Activated CD4-positive, alpha-beta memory T cell treated with anti-CD3 and anti-CD28 coated beads for 36 hours (primary cell): ENCODE measurements at regions not wholly inside any gene's neighbourhood (a gene's known extent, or its start where the extent isn't known, plus 50 kb on each side); places are given as distances from the start of the nearest gene placed in this dataset.
"Not testable (repeated sequence)": the region's sequence is repeated elsewhere in the genome, so short reads cannot be mapped to it uniquely, and the experiment has no call there.

Experiments used
- CTCF ChIA-PET: fragments of 350-600 bp; sonication (Branson Sonifier 250); formaldehyde crosslinking; loops from one replicate; lab custom pipeline; 2021; ENCODE audit warnings: antibody characterized with exemption, inconsistent platforms; lab: Charles Lee
- POLR2A ChIA-PET: fragments of 350-600 bp; sonication (Branson Sonifier 250); formaldehyde crosslinking; loops from one replicate; lab custom pipeline; 2021; ENCODE audit warnings: antibody characterized with exemption; lab: Charles Lee
- DNase-seq: peaks from one replicate; pipeline ENCODE4 v3.0.0-alpha.2; 2020
- H3K27ac Mint-ChIP-seq: one replicate; pipeline ENCODE4 v1.8.0; 2021; ENCODE audit warnings: mixed read lengths
- H3K27me3 Mint-ChIP-seq: one replicate; pipeline ENCODE4 v1.8.0; 2021; ENCODE audit warnings: mixed read lengths
- H3K36me3 Mint-ChIP-seq: one replicate; pipeline ENCODE4 v1.8.0; 2021; ENCODE audit warnings: mixed read lengths
- H3K4me1 Mint-ChIP-seq: one replicate; pipeline ENCODE4 v1.8.0; 2021; ENCODE audit warnings: low read depth, mixed read lengths
- H3K4me3 Mint-ChIP-seq: one replicate; pipeline ENCODE4 v1.8.0; 2021; ENCODE audit warnings: mild to moderate bottlenecking, mixed read lengths
- H3K9me3 Mint-ChIP-seq: one replicate; pipeline ENCODE4 v1.8.0; 2021; ENCODE audit warnings: mixed read lengths
- intact Hi-C: fragments of 100-400 bp; cut with micrococcal nuclease; formaldehyde crosslinking; loops from one replicate; pipeline ENCODE4 v1.15.1; 2023

DNA sequence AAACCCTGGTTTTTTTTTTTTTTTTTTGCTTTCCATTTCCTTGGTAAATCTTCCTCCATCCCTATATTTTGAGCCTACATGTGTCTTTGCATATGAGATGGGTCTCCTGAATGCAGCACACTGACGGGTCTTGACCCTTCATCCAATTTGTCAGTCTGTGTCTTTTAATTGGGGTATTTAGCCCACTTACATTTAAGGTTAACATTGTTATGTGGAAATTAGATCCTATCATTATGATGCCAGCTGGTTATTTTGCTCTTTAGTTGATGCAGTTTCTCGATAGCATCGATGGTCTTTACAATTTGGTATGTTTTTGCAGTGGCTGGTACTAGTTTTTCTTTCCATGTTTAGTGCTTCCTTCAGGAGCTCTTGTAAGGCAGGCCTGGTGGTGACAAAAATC lies 603.2 kb upstream of the MAP3K7 start:
- POLR2A ChIA-PET, CTCF ChIA-PET, H3K27ac Mint-ChIP-seq: not testable (repeated sequence)

DNA sequence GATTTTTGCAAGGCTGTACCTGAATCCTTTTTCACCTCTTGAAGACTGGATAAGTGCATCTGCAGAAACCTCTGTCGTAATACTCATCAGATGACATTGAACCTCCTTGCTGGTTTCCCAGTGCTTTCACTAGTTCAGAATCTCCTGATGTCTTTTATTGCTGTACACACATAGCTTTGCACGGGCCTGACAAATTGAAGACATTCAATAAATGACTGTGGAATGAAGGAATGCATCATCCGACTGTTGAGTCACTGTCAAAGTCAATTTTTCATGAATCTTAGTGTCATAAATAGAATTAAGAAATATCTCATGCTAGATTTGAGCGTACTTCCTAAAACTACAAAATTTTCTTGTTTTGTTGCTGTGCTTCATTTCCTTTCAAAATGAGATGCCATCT lies 598.2 kb upstream of the MAP3K7 start:
- H3K36me3 Mint-ChIP-seq, result no peaks in the 10 kb centered on the region
- CTCF ChIA-PET, result no interaction called here
- intact Hi-C loops, result no loop called here
- DNase-seq, result no peak
- H3K4me1 Mint-ChIP-seq, result no peaks in the 10 kb centered on the region
- H3K27me3 Mint-ChIP-seq, result no peaks in the 10 kb centered on the region
- POLR2A ChIA-PET, result no interaction called here
- no peak overlapping the region for H3K4me3 Mint-ChIP-seq
- no peak overlapping the region for H3K27ac Mint-ChIP-seq
- H3K9me3 Mint-ChIP-seq, result peaks cover 6% of the 10 kb centered on the region

More for the DNA sequence above, 603.2 kb upstream of the MAP3K7 start:
- intact Hi-C loops, H3K27me3 Mint-ChIP-seq, DNase-seq, H3K36me3 Mint-ChIP-seq, H3K4me3 Mint-ChIP-seq, H3K4me1 Mint-ChIP-seq: not testable (repeated sequence)
- peaks cover 10% of the 10 kb centered on the region for H3K9me3 Mint-ChIP-seq

DNA sequence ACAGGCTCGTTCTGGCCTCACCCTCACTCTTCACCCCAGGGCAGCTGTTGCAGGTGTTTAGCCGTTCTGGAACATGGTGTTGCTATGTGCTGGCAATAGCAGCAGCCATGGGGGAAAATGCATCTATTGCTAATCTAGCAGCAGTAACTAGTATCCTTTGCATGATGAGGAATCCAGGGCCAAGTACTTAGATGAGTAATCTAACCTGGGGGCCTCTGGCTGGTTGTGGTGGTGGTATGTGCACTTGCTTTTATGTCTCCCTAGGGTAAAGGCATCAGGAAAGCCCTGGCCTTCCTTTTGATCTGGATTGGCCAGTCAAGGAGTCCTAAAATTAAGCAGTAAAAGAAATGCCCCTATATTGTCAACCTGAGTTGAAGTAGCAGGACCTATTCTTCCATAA lies 594.5 kb upstream of the MAP3K7 start:
- H3K4me3 Mint-ChIP-seq, result no peak overlapping the region
- H3K36me3 Mint-ChIP-seq, result no peaks in the 10 kb centered on the region
- CTCF ChIA-PET, result no interaction called here
- H3K9me3 Mint-ChIP-seq, result no peaks in the 10 kb centered on the region
- H3K27ac Mint-ChIP-seq, result no peak overlapping the region
- no peaks in the 10 kb centered on the region for H3K27me3 Mint-ChIP-seq
- DNase-seq, result no peak
- POLR2A ChIA-PET, result no interaction called here
- no peaks in the 10 kb centered on the region for H3K4me1 Mint-ChIP-seq
- intact Hi-C loops, result no loop called here

DNA sequence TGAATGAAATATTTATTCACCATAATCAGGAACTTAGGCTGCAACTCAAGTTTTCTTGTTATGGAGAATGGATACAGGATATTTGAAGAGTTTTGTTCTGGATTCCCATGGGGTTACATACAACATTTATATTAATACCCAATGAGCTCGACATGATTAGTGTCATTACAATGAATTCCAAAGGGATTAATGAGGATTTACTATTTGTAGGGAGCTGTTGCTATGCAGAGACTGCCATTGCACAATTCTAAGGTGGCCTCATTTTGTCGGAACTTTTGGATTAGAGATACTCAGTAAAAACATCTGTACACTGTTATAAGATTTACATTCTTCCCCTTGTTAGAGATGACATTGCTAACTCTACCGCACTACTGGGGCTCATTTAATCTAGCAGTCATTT lies 586.8 kb upstream of the MAP3K7 start:
- ChIA-PET CTCF (no interaction called here), POLR2A (no interaction called here)
- intact Hi-C loops, result no loop called here
- Mint-ChIP-seq H3K27ac (no peak overlapping the region), H3K9me3 (no peaks in the 10 kb centered on the region), H3K27me3 (no peaks in the 10 kb centered on the region), H3K4me1 (no peaks in the 10 kb centered on the region), H3K36me3 (no peaks in the 10 kb centered on the region), H3K4me3 (no peak overlapping the region)
- no peak for DNase-seq

DNA sequence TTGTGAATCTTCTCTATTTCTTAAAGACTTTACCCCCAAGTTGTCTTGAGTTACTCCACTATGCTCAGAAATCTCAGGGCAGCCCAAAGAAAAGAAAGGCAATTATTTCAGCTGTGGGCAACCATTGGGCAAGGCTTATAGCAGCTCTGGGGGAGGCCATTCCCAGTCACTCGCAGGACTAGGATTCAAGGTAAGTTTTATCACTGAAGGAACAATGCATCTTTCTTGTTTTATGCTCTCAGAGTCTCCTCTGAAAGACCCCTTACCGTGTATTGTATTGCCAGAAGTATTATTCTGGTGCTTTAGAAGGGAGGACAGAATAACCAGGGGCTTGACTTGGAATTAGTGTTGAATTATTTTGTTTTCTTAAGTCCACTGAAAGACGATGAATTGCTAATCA lies 586.3 kb upstream of the MAP3K7 start:
- no peaks in the 10 kb centered on the region for H3K9me3 Mint-ChIP-seq
- ChIA-PET CTCF (no interaction called here), POLR2A (no interaction called here)
- no peaks in the 10 kb centered on the region for H3K27me3 Mint-ChIP-seq
- H3K36me3 Mint-ChIP-seq, result no peaks in the 10 kb centered on the region
- DNase-seq, result no peak
- H3K4me3 Mint-ChIP-seq, result no peak overlapping the region
- H3K27ac Mint-ChIP-seq, result no peak overlapping the region
- no peaks in the 10 kb centered on the region for H3K4me1 Mint-ChIP-seq
- intact Hi-C loops, result no loop called here

DNA sequence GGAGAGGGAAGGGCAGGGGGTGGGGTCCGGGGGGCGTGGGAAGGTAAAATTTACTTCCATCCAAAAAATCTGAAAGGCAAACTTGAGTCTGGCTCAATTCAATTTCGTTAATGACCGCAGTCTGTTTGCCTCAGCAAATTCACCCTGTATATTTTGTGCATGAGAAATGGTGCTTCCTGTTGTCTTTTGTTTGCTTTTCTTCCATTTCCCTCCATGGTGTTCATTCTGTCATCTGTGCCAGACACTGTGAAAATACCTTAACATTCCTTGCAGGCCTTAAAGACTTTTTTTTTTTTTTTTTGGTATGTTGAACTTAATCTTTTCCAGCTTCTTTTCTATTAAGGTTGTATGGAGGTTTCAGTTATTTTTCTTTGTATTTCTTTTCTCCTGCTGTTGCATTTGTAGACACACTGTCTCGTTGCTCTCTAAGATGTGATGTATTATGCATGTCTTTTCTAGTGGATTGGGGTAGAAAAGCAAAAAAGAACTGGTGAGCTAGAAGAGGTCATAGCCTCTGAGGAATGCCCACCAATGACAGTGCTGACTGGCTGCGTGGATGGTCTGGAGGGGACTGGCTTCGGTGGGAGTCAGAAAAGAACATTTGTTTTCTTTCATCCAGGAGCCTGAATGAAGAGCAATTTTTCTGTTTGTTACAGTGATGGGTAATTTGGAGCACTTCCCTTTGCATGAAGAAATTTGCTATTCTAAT lies 585.0 kb upstream of the MAP3K7 start:
- ChIA-PET CTCF (no interaction called here), POLR2A (no interaction called here)
- Mint-ChIP-seq H3K27ac (no peak overlapping the region), H3K27me3 (no peaks in the 10 kb centered on the region), H3K4me1 (no peaks in the 10 kb centered on the region), H3K4me3 (no peak overlapping the region), H3K9me3 (no peaks in the 10 kb centered on the region), H3K36me3 (no peaks in the 10 kb centered on the region)
- DNase-seq, result no peak
- intact Hi-C loops, result no loop called here

DNA sequence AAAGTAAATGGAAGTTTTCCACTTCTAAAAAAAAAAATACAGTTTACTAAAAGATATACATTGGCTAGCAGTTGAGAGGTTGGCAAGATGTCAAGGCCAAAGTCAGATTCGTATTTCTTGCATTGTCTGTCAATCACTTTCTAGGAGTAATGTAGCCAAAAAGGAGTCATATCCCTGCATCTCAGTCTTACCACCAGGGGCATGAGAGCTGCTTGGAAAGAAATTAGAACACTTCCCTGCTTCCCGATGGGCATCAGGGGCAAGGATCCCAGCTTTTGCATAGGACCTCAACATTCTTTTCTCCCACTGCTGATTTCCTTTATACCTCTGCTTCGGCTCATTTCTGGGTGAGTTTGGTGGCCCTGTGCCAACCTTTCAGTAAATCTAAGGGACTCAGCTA lies 581.0 kb upstream of the MAP3K7 start:
- H3K4me3 Mint-ChIP-seq, result no peak overlapping the region
- no peak overlapping the region for H3K27ac Mint-ChIP-seq
- no peaks in the 10 kb centered on the region for H3K27me3 Mint-ChIP-seq
- no peaks in the 10 kb centered on the region for H3K4me1 Mint-ChIP-seq
- ChIA-PET POLR2A (no interaction called here), CTCF (no interaction called here)
- no peaks in the 10 kb centered on the region for H3K9me3 Mint-ChIP-seq
- DNase-seq, result no peak
- no peaks in the 10 kb centered on the region for H3K36me3 Mint-ChIP-seq
- intact Hi-C loops, result no loop called here

DNA sequence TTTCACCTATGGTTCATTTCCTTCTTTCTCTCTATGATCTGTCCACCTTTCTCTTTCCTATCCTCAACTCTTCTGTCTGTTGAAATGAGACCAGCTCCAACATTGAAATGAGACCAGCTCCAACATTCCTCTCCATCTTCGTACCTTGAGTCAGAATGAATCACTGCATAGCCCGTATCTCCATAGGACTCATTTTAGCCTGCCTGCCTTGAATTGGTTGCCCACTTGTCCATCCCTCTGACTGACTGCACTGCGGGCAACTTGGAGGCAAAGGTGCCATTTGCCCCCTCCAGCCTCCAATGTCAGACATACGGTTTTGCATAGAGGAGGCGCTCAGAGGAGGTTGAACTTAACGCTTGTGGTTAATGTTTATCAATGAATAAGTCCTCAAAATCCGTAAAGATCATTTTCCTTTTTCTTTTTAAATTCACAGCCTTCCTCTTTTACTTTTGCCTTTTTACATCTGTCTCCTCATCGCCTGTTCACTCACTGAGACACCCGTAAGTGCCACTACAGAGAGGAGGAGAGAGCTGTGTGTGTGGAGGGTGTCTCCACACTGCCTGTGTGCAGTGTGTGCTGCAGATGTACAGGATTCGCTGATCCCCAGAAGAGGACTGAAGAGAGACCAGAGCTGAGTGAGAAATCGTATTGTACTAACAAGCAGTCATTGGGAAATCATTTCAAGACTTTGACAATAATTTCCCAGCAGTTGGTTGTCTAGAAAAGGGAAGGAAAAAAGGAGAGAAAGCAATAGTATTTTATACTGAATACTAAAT lies 579.6 kb upstream of the MAP3K7 start:
- no peaks in the 10 kb centered on the region for H3K36me3 Mint-ChIP-seq
- no peak overlapping the region for H3K27ac Mint-ChIP-seq
- POLR2A ChIA-PET, result no interaction called here
- H3K4me3 Mint-ChIP-seq, result no peak overlapping the region
- no peaks in the 10 kb centered on the region for H3K9me3 Mint-ChIP-seq
- H3K27me3 Mint-ChIP-seq, result no peaks in the 10 kb centered on the region
- intact Hi-C loops, result no loop called here
- H3K4me1 Mint-ChIP-seq, result no peaks in the 10 kb centered on the region
- CTCF ChIA-PET, result no interaction called here
- DNase-seq, result no peak

DNA sequence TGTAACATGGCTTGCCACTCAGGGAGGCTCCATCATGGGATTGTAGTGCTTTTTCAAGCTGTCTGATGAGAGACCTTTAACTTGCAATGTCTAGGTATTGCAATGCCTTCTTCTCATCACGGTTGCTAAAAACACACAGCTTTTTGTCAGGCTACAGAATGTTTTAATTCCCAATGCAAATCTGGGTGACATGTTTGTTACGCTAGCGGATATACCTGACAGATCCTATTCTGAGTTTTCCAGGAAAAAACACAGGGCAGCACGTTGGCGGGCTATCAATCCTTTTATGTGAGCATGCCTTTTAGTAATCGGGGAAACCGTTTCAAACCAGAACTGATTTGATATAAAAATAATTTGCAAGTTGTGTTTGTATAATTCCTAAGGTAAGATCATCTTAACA lies 577.2 kb upstream of the MAP3K7 start:
- no peak overlapping the region for H3K27ac Mint-ChIP-seq
- POLR2A ChIA-PET, result no interaction called here
- intact Hi-C loops, result no loop called here
- H3K27me3 Mint-ChIP-seq, result no peaks in the 10 kb centered on the region
- DNase-seq, result no peak
- CTCF ChIA-PET, result no interaction called here
- H3K36me3 Mint-ChIP-seq, result no peaks in the 10 kb centered on the region
- H3K4me1 Mint-ChIP-seq, result no peaks in the 10 kb centered on the region
- H3K9me3 Mint-ChIP-seq, result no peaks in the 10 kb centered on the region
- no peak overlapping the region for H3K4me3 Mint-ChIP-seq

DNA sequence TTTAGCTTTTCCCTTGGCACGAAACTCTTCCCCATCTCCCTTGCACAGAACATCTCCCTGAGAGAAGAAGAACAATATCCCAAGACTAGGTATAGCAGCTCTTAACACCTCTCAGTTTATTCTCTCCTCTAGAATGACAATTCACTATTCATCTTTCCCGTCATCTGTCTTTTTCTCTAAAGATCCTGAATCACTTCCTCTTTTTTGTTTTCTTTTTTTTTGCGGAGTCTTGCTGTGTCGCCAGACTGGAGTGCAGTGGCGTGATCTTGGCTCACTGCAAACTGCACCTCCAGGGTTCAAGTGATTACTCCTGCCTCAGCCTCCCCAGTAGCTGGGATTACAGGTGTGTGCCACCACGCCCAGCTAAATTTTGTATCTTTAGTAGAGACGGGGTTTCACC lies 574.4 kb upstream of the MAP3K7 start:
- ChIA-PET CTCF (no interaction called here), POLR2A (no interaction called here)
- Mint-ChIP-seq H3K27ac (no peak overlapping the region), H3K4me3 (no peak overlapping the region), H3K27me3 (no peaks in the 10 kb centered on the region), H3K4me1 (no peaks in the 10 kb centered on the region), H3K9me3 (no peaks in the 10 kb centered on the region), H3K36me3 (no peaks in the 10 kb centered on the region)
- DNase-seq, result no peak
- intact Hi-C loops, result no loop called here

DNA sequence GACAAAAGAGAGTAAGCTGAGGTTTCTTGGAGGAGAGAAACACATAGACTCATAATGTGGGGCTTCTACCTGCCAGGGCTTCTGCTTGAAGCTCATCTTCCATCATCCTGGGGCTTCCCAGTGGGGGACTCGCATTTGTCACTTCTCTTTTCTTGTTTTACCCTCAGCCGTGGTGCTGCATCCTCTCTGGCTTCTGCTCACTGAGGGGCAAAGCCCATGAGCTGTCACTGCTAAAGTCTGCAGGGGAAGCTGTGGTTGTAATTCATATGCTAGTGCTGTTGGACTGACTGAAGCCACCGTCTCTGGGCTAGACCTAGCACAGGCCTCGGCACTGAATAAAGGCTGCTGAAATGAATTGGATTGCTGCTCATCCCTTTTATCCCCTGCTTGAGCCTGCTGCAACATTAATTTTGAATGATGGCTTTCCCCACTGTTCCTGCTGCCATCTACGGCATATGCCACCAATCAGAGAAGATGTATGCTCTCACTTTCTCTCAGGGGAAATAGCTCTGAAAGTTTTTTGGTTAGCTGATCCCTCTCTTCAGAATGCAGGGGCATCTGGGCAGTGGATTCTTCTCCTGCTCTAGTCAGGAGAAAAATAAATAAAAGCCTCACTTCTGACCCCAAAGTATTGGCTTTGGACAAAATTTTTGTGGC lies 568.4 kb upstream of the MAP3K7 start:
- no peaks in the 10 kb centered on the region for H3K9me3 Mint-ChIP-seq
- no peaks in the 10 kb centered on the region for H3K36me3 Mint-ChIP-seq
- H3K27me3 Mint-ChIP-seq, result no peaks in the 10 kb centered on the region
- ChIA-PET POLR2A (no interaction called here), CTCF (no interaction called here)
- no peak for DNase-seq
- no peak overlapping the region for H3K4me3 Mint-ChIP-seq
- H3K4me1 Mint-ChIP-seq, result no peaks in the 10 kb centered on the region
- no peak overlapping the region for H3K27ac Mint-ChIP-seq
- intact Hi-C loops, result no loop called here

DNA sequence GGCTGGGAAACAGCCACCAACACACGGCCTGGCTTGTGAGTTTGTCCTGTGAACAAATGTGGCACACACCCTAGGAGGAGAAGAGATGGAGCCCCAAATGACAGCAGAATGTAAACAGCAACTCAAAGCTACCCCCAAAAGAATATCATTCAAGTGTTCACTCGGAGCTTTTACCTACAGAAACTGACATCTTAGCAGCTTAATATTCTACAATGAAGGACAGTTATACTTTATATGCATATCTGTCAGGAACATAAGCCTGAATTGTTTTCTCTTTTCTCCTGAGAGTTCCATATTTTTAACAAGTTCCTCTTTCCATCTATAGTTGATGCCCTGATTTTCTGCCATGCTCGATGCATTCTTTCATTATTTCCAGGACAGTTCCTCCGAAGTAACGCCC lies 566.0 kb upstream of the MAP3K7 start:
- intact Hi-C loops, result no loop called here

More for the DNA sequence above, 566.0 kb upstream of the MAP3K7 start:
- Mint-ChIP-seq H3K27me3 (no peaks in the 10 kb centered on the region), H3K4me1 (no peaks in the 10 kb centered on the region), H3K4me3 (no peak overlapping the region), H3K27ac (no peak overlapping the region), H3K36me3 (no peaks in the 10 kb centered on the region), H3K9me3 (no peaks in the 10 kb centered on the region)
- ChIA-PET POLR2A (no interaction called here), CTCF (no interaction called here)
- DNase-seq, result no peak
